ENCODE measurements at regions not wholly inside any gene's neighbourhood (a gene's known extent, or its start where the extent isn't known, plus 50 kb on each side); places are given as distances from the start of the nearest gene placed in this dataset.

DNA sequence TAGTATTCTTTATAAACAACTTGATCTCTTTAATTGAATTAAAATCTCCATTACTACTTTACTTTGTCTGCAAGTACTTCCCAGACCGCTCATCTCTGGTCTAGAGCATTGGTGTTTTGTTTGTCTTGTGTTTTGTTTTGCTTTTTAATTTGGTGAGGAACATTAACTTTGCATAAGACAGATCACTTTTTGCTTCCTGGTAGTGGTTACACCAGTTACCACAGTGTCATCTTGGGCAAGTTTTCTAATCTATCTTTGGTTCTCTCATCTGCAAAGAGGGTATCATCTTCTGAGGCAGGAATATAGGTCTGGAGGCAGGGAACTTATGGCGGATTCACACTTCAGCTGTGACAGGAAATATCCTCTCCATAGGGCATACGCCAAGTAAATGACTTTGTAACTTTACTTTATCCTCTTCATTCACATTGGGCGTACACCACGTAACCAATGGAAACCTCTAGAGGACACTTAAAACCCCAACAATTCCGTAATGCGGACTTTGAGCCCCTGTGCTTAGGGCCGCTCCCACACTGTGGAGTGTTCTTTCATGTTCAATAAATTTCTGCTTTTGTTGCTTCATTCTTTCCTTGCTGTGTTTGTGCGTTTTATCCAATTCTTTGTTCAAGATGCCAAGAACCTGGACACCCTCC is 83.2 kb upstream of the JAZF1 start:
- TF ChIP-seq, protein P1, sequence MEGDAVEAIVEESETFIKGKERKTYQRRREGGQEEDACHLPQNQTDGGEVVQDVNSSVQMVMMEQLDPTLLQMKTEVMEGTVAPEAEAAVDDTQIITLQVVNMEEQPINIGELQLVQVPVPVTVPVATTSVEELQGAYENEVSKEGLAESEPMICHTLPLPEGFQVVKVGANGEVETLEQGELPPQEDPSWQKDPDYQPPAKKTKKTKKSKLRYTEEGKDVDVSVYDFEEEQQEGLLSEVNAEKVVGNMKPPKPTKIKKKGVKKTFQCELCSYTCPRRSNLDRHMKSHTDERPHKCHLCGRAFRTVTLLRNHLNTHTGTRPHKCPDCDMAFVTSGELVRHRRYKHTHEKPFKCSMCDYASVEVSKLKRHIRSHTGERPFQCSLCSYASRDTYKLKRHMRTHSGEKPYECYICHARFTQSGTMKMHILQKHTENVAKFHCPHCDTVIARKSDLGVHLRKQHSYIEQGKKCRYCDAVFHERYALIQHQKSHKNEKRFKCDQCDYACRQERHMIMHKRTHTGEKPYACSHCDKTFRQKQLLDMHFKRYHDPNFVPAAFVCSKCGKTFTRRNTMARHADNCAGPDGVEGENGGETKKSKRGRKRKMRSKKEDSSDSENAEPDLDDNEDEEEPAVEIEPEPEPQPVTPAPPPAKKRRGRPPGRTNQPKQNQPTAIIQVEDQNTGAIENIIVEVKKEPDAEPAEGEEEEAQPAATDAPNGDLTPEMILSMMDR (IDR thresholded peaks at IDR 0.05): no peak
- no peak for TF ChIP-seq RNF2 (IDR thresholded peaks at IDR 0.05; ENCODE audit: borderline replicate concordance, low read depth)
- TF ChIP-seq RFX5 (IDR thresholded peaks at IDR 0.05): no peak
- TF ChIP-seq POLR2A (IDR thresholded peaks at IDR 0.05; ENCODE audit: low read length): no peak
- no peak for TF ChIP-seq FOSB (CRISPR knock-in tag; IDR thresholded peaks at IDR 0.05)

Data from A549 (cell line).